IgD-negative memory B cell (primary cell): ENCODE measurements at regions not wholly inside any gene's neighbourhood (a gene's known extent, or its start where the extent isn't known, plus 50 kb on each side); places are given as distances from the start of the nearest gene placed in this dataset.
"Not testable (repeated sequence)": the region's sequence is repeated elsewhere in the genome, so short reads cannot be mapped to it uniquely, and the experiment has no call there.

ENCODE experiments used
- H3K27ac Mint-ChIP-seq, 3 donors: one replicate each; pipeline ENCODE4 v1.8.0; 2020 to 2022; ENCODE audit warnings: mild to moderate bottlenecking in 3 of 3, mixed read lengths in 3 of 3, moderate library complexity in 1 of 3
- H3K27me3 Mint-ChIP-seq: one replicate; pipeline ENCODE4 v1.8.0; 2021; ENCODE audit warnings: mixed read lengths
- H3K36me3 Mint-ChIP-seq: one replicate; pipeline ENCODE4 v1.8.0; 2020; ENCODE audit warnings: mild to moderate bottlenecking, mixed read lengths
- H3K4me1 Mint-ChIP-seq, 3 donors: one replicate each; pipeline ENCODE4 v1.8.0; 2020 to 2022; ENCODE audit warnings: mixed read lengths in 3 of 3, mild to moderate bottlenecking in 1 of 3
- H3K4me3 Mint-ChIP-seq, 4 donors: one replicate each; pipeline ENCODE4 v1.8.0; 2020 to 2022; ENCODE audit warnings: mild to moderate bottlenecking in 4 of 4, mixed read lengths in 4 of 4, moderate library complexity in 3 of 4
- H3K9me3 Mint-ChIP-seq, 3 donors: one replicate each; pipeline ENCODE4 v1.8.0; 2020 to 2021; ENCODE audit warnings: mixed read lengths in 3 of 3, mild to moderate bottlenecking in 1 of 3

GRCh38 chr15:37425541-37425940 is 325.2 kb upstream of the MEIS2 start:
- no peaks in the 10 kb centered on the region for H3K36me3 Mint-ChIP-seq
- H3K9me3 Mint-ChIP-seq, result peaks cover 0 to 3% (median 2%) of the 10 kb centered on the region in 3 donors
- H3K27me3 Mint-ChIP-seq, result no peaks in the 10 kb centered on the region

DNA sequence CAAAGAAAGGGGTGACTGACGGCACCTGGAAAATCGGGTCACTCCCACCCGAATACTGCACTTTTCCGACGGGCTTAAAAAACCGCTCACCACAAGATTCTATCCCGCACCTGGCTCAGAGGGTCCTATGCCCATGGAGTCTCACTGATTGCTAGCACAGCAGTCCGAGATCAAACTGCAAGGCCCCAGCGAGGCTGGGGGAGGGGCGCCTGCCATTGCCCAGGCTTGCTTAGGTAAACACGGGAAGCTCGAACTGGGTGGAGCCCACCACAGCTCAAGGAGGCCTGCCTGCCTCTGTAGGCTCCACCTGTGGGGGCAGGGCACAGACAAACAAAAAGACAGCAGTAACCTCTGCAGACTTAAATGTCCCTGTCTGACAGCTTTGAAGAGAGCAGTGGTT is 327.0 kb upstream of the MEIS2 start:
- H3K4me1 Mint-ChIP-seq, H3K27me3 Mint-ChIP-seq, H3K4me3 Mint-ChIP-seq, H3K36me3 Mint-ChIP-seq, H3K27ac Mint-ChIP-seq, H3K9me3 Mint-ChIP-seq: not testable (repeated sequence)

More at GRCh38 chr15:37425541-37425940, 325.2 kb upstream of the MEIS2 start:
- H3K4me1 Mint-ChIP-seq, result no peaks in the 10 kb centered on the region
- H3K27ac Mint-ChIP-seq, result no peak overlapping the region
- no peak overlapping the region for H3K4me3 Mint-ChIP-seq

DNA sequence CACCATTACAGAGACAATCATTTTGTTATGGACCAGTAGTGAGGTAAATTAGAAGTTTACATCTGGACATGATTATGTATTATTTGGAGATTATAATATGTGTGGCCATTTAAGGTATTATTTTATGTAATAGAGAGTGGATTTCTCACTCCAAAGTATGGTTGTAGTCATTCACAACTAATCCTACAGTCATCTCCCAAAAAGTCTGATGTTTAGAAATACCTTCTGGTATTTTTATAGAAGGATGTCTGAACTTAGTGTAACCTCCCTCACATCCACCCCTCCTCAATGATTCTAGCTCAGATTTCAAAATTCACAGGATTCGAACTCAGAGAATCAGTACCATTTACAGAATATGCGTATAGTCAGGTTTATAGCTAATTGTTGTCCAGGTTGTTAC is 346.6 kb upstream of the MEIS2 start:
- H3K27me3 Mint-ChIP-seq, result no peaks in the 10 kb centered on the region
- H3K4me3 Mint-ChIP-seq, result no peak overlapping the region
- no peaks in the 10 kb centered on the region for H3K4me1 Mint-ChIP-seq
- H3K27ac Mint-ChIP-seq, result peak overlapping the region in 1 of 3 donors; percentile 12
- peaks cover 0 to 14% (median 4%) of the 10 kb centered on the region in 3 donors for H3K9me3 Mint-ChIP-seq
- no peaks in the 10 kb centered on the region for H3K36me3 Mint-ChIP-seq

- no peaks in the 10 kb centered on the region for H3K36me3 Mint-ChIP-seq
- H3K27ac Mint-ChIP-seq, result no peak overlapping the region
Measured at GRCh38 chr15:37452498-37452897, 352.1 kb upstream of the MEIS2 start.

DNA sequence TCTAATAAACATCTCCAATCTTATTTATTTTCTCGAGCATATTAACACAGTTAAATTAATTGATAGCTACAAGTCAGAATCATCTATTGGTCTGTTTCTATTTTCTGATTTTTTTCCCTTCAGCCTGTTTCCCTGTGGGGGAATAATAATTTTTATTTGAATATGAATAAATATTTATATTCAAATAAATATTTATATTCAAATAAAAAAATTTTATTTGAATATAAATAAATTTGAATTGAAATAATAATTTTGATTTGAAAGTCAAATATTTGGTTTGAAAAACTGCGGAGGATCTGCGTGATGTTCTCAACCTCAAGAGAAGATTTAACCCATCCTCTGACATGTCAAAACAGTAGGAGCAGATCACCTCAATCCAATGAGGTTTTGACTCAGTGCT is 380.1 kb upstream of the MEIS2 start:
- Mint-ChIP-seq H3K4me3 (no peak overlapping the region), H3K27me3 (no peaks in the 10 kb centered on the region), H3K4me1 (no peaks in the 10 kb centered on the region), H3K36me3 (no peaks in the 10 kb centered on the region), H3K27ac (no peak overlapping the region), H3K9me3 (peaks cover 0 to 19% (median 2%) of the 10 kb centered on the region in 3 donors)

More at GRCh38 chr15:37452498-37452897, 352.1 kb upstream of the MEIS2 start:
- H3K4me1 Mint-ChIP-seq, result no peaks in the 10 kb centered on the region
- no peak overlapping the region for H3K4me3 Mint-ChIP-seq
- no peaks in the 10 kb centered on the region for H3K27me3 Mint-ChIP-seq
- H3K9me3 Mint-ChIP-seq, result peaks cover 0 to 20% (median 5%) of the 10 kb centered on the region in 3 donors

GRCh38 chr15:37481126-37481525 is 380.8 kb upstream of the MEIS2 start:
- no peaks in the 10 kb centered on the region for H3K36me3 Mint-ChIP-seq
- H3K27me3 Mint-ChIP-seq, result no peaks in the 10 kb centered on the region
- no peak overlapping the region for H3K4me3 Mint-ChIP-seq
- H3K27ac Mint-ChIP-seq, result no peak overlapping the region
- peaks cover 2 to 19% (median 2%) of the 10 kb centered on the region in 3 donors for H3K9me3 Mint-ChIP-seq
- H3K4me1 Mint-ChIP-seq, result no peaks in the 10 kb centered on the region

GRCh38 chr15:37483779-37484178 is 383.4 kb upstream of the MEIS2 start:
- Mint-ChIP-seq H3K9me3 (peaks cover 2 to 19% (median 2%) of the 10 kb centered on the region in 3 donors), H3K4me1 (no peaks in the 10 kb centered on the region), H3K27ac (no peak overlapping the region), H3K27me3 (no peaks in the 10 kb centered on the region), H3K4me3 (no peak overlapping the region), H3K36me3 (no peaks in the 10 kb centered on the region)

DNA sequence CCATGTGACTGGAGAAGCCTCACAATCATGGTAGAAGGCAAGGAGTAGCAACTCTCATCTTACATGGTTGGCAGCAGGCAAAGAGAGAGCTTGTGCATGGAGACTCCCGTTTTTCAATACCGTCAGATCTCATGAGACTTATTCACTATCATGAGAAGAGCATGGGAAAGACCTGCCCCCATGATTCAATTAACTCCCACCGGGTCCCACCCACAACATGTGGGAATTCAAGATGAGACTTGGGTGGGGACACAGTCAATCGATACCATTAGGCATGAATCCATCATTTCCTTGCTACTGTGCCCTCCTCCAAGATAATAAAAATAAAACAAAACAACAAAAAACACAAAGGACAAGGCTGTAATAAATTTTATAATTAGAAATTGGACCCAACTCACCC is 384.7 kb upstream of the MEIS2 start:
- Mint-ChIP-seq H3K9me3 (peaks cover 1 to 23% (median 2%) of the 10 kb centered on the region in 3 donors), H3K27me3 (no peaks in the 10 kb centered on the region), H3K4me3 (no peak overlapping the region), H3K27ac (no peak overlapping the region), H3K36me3 (no peaks in the 10 kb centered on the region), H3K4me1 (no peaks in the 10 kb centered on the region)

DNA sequence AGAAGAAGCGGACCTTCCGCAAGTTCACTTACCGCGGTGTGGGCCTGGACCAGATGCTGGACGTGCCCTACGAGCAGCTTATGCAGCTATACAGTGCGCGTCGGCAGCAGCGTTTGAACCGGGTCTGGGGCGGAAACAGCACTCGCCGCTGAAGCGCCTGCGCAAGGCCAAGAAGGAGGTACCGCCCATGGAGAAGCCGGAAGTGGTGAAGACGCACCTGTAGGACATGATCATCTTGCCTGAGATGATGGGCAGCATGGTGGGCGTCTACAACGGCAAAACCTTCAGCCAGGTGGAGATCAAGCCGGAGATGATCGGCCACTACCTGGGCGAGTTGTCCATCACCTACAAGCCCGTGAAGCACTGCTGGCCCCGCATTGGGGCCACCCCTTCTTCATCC is 390.4 kb upstream of the MEIS2 start:
- Mint-ChIP-seq H3K27ac (no peak overlapping the region), H3K9me3 (peaks cover 0 to 21% (median 2%) of the 10 kb centered on the region in 3 donors), H3K4me3 (no peak overlapping the region), H3K4me1 (no peaks in the 10 kb centered on the region), H3K27me3 (no peaks in the 10 kb centered on the region), H3K36me3 (no peaks in the 10 kb centered on the region)

DNA sequence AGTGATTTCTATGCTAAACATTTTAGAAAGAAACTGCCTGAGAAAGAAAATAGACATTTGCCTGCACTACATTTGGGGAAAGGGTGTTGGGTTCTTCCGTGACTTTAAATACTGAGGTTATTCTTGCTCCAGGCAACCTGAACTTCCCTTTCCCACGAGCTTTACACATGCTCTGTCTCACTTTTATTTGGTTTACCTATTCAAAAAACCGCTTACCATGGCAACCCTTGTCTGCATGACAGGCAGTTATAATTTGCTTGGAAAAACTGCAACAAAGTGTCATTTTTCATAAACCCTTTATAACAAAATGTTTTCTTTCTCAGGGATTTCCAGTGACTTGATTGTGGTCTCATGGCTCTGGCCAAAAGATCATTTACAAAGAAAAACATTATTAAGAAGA is 416.3 kb upstream of the MEIS2 start:
- H3K27ac Mint-ChIP-seq, result no peak overlapping the region

GRCh38 chr15:37517191-37517895 is 417.0 kb upstream of the MEIS2 start:
- Mint-ChIP-seq H3K4me1 (no peaks in the 10 kb centered on the region), H3K9me3 (peaks cover 2 to 16% (median 4%) of the 10 kb centered on the region in 3 donors), H3K36me3 (no peaks in the 10 kb centered on the region), H3K27me3 (no peaks in the 10 kb centered on the region), H3K4me3 (no peak overlapping the region), H3K27ac (no peak overlapping the region)

More for the DNA sequence above, 416.3 kb upstream of the MEIS2 start:
- Mint-ChIP-seq H3K4me1 (no peaks in the 10 kb centered on the region), H3K36me3 (no peaks in the 10 kb centered on the region), H3K27me3 (no peaks in the 10 kb centered on the region), H3K9me3 (peaks cover 2 to 21% (median 4%) of the 10 kb centered on the region in 3 donors), H3K4me3 (no peak overlapping the region)

DNA sequence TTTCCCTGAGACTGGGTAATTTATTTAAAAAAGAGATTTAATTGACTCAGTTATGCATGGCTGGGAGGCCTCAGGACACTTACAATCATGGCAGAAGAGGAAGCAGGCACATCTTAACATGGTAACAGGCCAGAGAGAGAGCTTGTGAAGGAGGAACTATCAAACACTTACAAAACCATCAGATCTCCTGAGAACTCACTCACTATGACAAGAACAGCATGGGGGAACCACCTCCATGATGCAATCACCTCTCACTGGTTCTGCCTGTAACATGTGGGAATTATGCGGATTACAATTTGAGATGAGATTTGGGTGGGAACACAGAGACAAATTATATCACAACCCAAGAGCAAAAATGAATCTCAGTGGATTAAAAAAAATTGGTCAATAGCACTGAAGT is 416.0 kb upstream of the TMCO5A start:
- no peaks in the 10 kb centered on the region for H3K36me3 Mint-ChIP-seq
- no peak overlapping the region for H3K4me3 Mint-ChIP-seq
- H3K27me3 Mint-ChIP-seq, result no peaks in the 10 kb centered on the region
- no peaks in the 10 kb centered on the region for H3K4me1 Mint-ChIP-seq
- H3K9me3 Mint-ChIP-seq, result peaks cover 0 to 11% (median 4%) of the 10 kb centered on the region in 3 donors
- no peak overlapping the region for H3K27ac Mint-ChIP-seq

DNA sequence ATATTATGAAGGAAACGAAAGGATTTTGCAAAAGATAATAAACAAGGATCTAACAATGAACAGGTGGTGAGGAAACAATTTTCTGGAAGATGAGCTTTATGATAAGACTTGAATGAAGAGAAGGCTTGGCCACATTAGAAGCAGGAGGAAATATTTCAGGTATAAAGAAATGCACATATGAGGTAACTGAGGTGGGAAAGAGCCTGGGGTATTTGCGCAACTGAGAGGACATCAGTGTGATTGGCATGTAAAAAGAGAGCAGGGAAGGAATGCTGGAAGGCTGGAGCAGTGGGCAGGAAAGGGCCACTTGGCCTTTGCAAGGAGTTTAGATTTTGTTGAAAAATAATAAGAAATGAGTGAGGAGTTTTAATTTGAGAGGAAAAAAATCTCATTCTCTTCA is 414.4 kb upstream of the TMCO5A start:
- Mint-ChIP-seq H3K36me3 (no peaks in the 10 kb centered on the region), H3K4me3 (no peak overlapping the region), H3K9me3 (peaks cover 0 to 8% (median 4%) of the 10 kb centered on the region in 3 donors), H3K27ac (no peak overlapping the region), H3K4me1 (no peaks in the 10 kb centered on the region), H3K27me3 (no peaks in the 10 kb centered on the region)

DNA sequence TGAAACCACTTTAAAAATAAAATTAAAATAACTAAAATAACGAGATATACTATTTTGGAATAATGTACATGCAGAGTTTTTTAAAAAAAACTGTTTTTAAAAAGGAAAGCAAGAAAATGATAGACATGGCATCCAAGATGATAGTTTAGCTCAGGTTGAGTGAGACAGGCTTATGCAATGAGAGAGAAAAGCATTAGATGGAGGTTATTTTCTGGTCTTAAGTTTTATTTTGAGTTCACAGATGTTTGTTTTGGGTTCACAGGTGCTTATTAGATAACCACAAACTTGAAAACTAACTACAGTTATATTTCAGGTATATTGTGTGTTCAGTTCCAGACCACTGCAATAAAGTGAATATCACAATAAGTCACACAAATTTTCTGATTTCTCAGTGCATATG is 413.6 kb upstream of the TMCO5A start:
- no peak overlapping the region for H3K27ac Mint-ChIP-seq
- no peaks in the 10 kb centered on the region for H3K27me3 Mint-ChIP-seq
- no peak overlapping the region for H3K4me3 Mint-ChIP-seq
- H3K9me3 Mint-ChIP-seq, result peaks cover 2 to 9% (median 4%) of the 10 kb centered on the region in 3 donors
- no peaks in the 10 kb centered on the region for H3K36me3 Mint-ChIP-seq
- no peaks in the 10 kb centered on the region for H3K4me1 Mint-ChIP-seq

- Mint-ChIP-seq H3K4me3 (no peak overlapping the region), H3K9me3 (peaks cover 3 to 9% (median 4%) of the 10 kb centered on the region in 3 donors), H3K36me3 (no peaks in the 10 kb centered on the region), H3K27me3 (no peaks in the 10 kb centered on the region), H3K27ac (no peak overlapping the region), H3K4me1 (no peaks in the 10 kb centered on the region)
Measured at GRCh38 chr15:37524601-37525000, 409.8 kb upstream of the TMCO5A start.

GRCh38 chr15:37528432-37528831 is 406.0 kb upstream of the TMCO5A start:
- Mint-ChIP-seq H3K4me3 (no peak overlapping the region), H3K9me3 (peaks cover 5 to 11% (median 7%) of the 10 kb centered on the region in 3 donors), H3K4me1 (no peaks in the 10 kb centered on the region)

More at GRCh38 chr15:37528432-37528831, 406.0 kb upstream of the TMCO5A start:
- Mint-ChIP-seq H3K27ac (no peak overlapping the region), H3K36me3 (peaks cover 1% of the 10 kb centered on the region), H3K27me3 (no peaks in the 10 kb centered on the region)
